GM23338 (cell line): ENCODE measurements at regions not wholly inside any gene's neighbourhood (a gene's known extent, or its start where the extent isn't known, plus 50 kb on each side); places are given as distances from the start of the nearest gene placed in this dataset.

ENCODE experiments used
- ATAC-seq: fragments of 200-7000 bp; cut with Tn5 transposase; 3 replicates; pipeline ENCODE4 v1.9.1; 2020
- DNase-seq: peaks from one replicate; pipeline ENCODE4 v3.0.0-alpha.2; 2015; ENCODE audit warnings: low spot score
- H2AFZ ChIP-seq: fragments of 200-600 bp; sonication (generic); 2 replicates; pipeline ENCODE4 v1.8.0; 2016; ENCODE audit warnings: antibody characterized with exemption, mild to moderate bottlenecking, moderate library complexity
- H3F3A ChIP-seq: fragments of 200-600 bp; sonication (generic); replicated peaks from 2 replicates; pipeline ENCODE4 v1.8.0; 2017; ENCODE audit warnings: antibody characterized with exemption, mixed run types, low read depth
- H3K27ac ChIP-seq: fragments of 200-600 bp; sonication (generic); 2 replicates; pipeline ENCODE4 v1.6.1; 2016; ENCODE audit warnings: low read depth
- H3K27me3 ChIP-seq: fragments of 200-600 bp; sonication (generic); 2 replicates; pipeline ENCODE4 v1.8.0; 2016; ENCODE audit warnings: mild to moderate bottlenecking, mixed run types, moderate library complexity; ENCODE audit not compliant: insufficient read depth
- H3K36me3 ChIP-seq: fragments of 200-600 bp; sonication (generic); 2 replicates; pipeline ENCODE4 v1.8.0; 2016; ENCODE audit warnings: mild to moderate bottlenecking; ENCODE audit not compliant: insufficient read depth
- H3K4me1 ChIP-seq: fragments of 200-600 bp; sonication (generic); 2 replicates; pipeline ENCODE4 v1.8.0; 2016; ENCODE audit warnings: mild to moderate bottlenecking, moderate library complexity; ENCODE audit not compliant: insufficient read depth
- H3K4me2 ChIP-seq: fragments of 200-600 bp; sonication (generic); 2 replicates; pipeline ENCODE4 v1.7.1; 2017; ENCODE audit warnings: mixed run types
- H3K4me3 ChIP-seq: fragments of 200-600 bp; sonication (generic); 2 replicates; pipeline ENCODE4 v1.6.1; 2016; ENCODE audit warnings: mixed run types
- H3K79me2 ChIP-seq: fragments of 200-600 bp; sonication (generic); replicated peaks from 2 replicates; pipeline ENCODE4 v1.8.0; 2017; ENCODE audit warnings: mild to moderate bottlenecking; ENCODE audit not compliant: insufficient read depth
- H3K9me2 ChIP-seq: fragments of 200-600 bp; sonication (generic); 2 replicates; pipeline ENCODE4 v1.8.0; 2017; ENCODE audit not compliant: insufficient read depth
- H4K20me1 ChIP-seq: fragments of 200-600 bp; sonication (generic); replicated peaks from 2 replicates; pipeline ENCODE4 v1.8.0; 2017; ENCODE audit warnings: mild to moderate bottlenecking; ENCODE audit not compliant: insufficient read depth
- H3K27ac Mint-ChIP-seq: 2 replicates; pipeline ENCODE4 v1.8.0; 2020; ENCODE audit warnings: inconsistent platforms, mild to moderate bottlenecking, moderate library complexity, mixed read lengths
- H3K27me3 Mint-ChIP-seq: 3 replicates; pipeline ENCODE4 v1.8.0; 2022; ENCODE audit warnings: low read depth, mild to moderate bottlenecking, moderate library complexity, mixed read lengths, inconsistent platforms; ENCODE audit not compliant: insufficient read depth, poor library complexity
- H3K36me3 Mint-ChIP-seq: 3 replicates; pipeline ENCODE4 v1.8.0; 2021; ENCODE audit warnings: low read depth, mild to moderate bottlenecking, inconsistent platforms, moderate library complexity, mixed read lengths
- H3K4me1 Mint-ChIP-seq: 3 replicates; pipeline ENCODE4 v1.8.0; 2020; ENCODE audit warnings: mild to moderate bottlenecking, inconsistent platforms, mixed read lengths
- H3K4me3 Mint-ChIP-seq: 3 replicates; pipeline ENCODE4 v1.8.0; 2021; ENCODE audit warnings: moderate library complexity, mild to moderate bottlenecking, inconsistent platforms, mixed read lengths
- H3K9me3 Mint-ChIP-seq: 3 replicates; pipeline ENCODE4 v1.8.0; 2020; ENCODE audit warnings: moderate library complexity, mild to moderate bottlenecking, inconsistent platforms, mixed read lengths
- CREB1 ChIP-seq: fragments of 250-450 bp; sonication (Bioruptor Pico); IDR thresholded peaks from 2 replicates; pipeline ENCODE4 v1.5.0; 2020; ENCODE audit warnings: low read depth, mild to moderate bottlenecking, moderate library complexity
- EZH2 ChIP-seq: fragments of 200-600 bp; sonication (generic); IDR thresholded peaks from one replicate; pipeline ENCODE4 v1.8.0; 2017; ENCODE audit warnings: antibody characterized with exemption, mild to moderate bottlenecking, low read depth; ENCODE audit not compliant: unreplicated experiment
- EZH2phosphoT487 ChIP-seq: fragments of 200-600 bp; sonication (generic); IDR thresholded peaks from one replicate; pipeline ENCODE4 v1.8.1; 2018; ENCODE audit warnings: antibody characterized with exemption; ENCODE audit not compliant: unreplicated experiment
- JUNB ChIP-seq: IDR thresholded peaks from one replicate; pipeline ENCODE4 v1.6.1; 2016; ENCODE audit warnings: antibody characterized with exemption; ENCODE audit not compliant: unreplicated experiment
- NANOG ChIP-seq: IDR thresholded peaks from 2 replicates; pipeline ENCODE4 v1.6.1; 2016; ENCODE audit warnings: antibody characterized with exemption, borderline replicate concordance
- POLR2AphosphoS5 ChIP-seq: IDR thresholded peaks from 2 replicates; pipeline ENCODE4 v1.6.1; 2016; ENCODE audit warnings: antibody characterized with exemption, low read depth
- STAT1 ChIP-seq: IDR thresholded peaks from one replicate; pipeline ENCODE4 v1.6.1; 2016; ENCODE audit warnings: antibody characterized with exemption; ENCODE audit not compliant: unreplicated experiment
- ZNF114 ChIP-seq: fragments of 250-450 bp; sonication (Bioruptor Pico); IDR thresholded peaks from 2 replicates; pipeline ENCODE4 v1.5.0; 2020; ENCODE audit warnings: mild to moderate bottlenecking, moderate library complexity
- ZNF331 ChIP-seq: fragments of 250-450 bp; sonication (Bioruptor Pico); IDR thresholded peaks from 2 replicates; pipeline ENCODE4 v1.5.0; 2020; ENCODE audit warnings: low read depth, mild to moderate bottlenecking, moderate library complexity
- TF ChIP-seq, protein P1 (sequence below): IDR thresholded peaks from one replicate; pipeline ENCODE4 v1.6.1; 2018; ENCODE audit warnings: antibody characterized with exemption; ENCODE audit not compliant: unreplicated experiment
- TF ChIP-seq, protein P2 (sequence below): fragments of 250-450 bp; sonication (Bioruptor Pico); IDR thresholded peaks from 2 replicates; pipeline ENCODE4 v1.5.0; 2020; ENCODE audit warnings: mild to moderate bottlenecking, moderate library complexity
- TF ChIP-seq, protein P3 (sequence below): IDR thresholded peaks from 2 replicates; pipeline ENCODE4 v1.6.1; 2016; ENCODE audit warnings: antibody characterized with exemption
- TF ChIP-seq, protein P4 (sequence below), 2 experiments: fragments of 200-600 bp in 1 of 2; sonication (generic) in 1 of 2; conservative IDR thresholded peaks; 2 replicates each; pipeline versions ENCODE4 v1.5.1 to v1.6.1; 2016 to 2017; ENCODE audit warnings: antibody characterized with exemption in 2 of 2, low read depth in 2 of 2, mild to moderate bottlenecking in 2 of 2, moderate library complexity in 1 of 2

DNA sequence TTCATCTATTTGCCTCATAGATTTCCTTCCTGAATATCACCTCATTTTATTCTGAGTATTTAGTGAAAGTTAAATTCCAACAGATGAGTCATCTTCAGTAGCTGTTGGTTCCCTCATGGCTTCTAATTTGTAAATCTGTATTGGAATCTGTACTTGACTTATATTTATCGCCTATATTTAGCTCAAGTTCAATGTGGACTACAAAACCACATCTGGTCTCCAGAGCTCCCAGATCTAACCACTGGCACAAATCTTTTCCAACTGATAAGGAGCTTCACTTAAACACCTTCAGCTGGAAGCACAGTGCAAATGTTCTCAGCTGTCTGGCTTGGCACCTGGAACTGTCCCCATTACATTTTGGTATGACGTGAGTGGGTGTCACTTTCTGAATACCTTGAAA is 82.8 kb upstream of the DSEL start:
- Histone ChIP-seq H3K27me3 (no peaks in the 10 kb centered on the region), H3K79me2 (no peaks in the 10 kb centered on the region), H3K4me3 (no peak overlapping the region), H3K4me2 (no peak overlapping the region), H2AFZ (no peak overlapping the region), H4K20me1 (no peaks in the 10 kb centered on the region), H3K4me1 (no peaks in the 10 kb centered on the region), H3K36me3 (no peaks in the 10 kb centered on the region), H3K9me2 (peaks cover 7% of the 10 kb centered on the region; the same call in 1 of the 2 replicates), H3F3A (no peaks in the 10 kb centered on the region), H3K27ac (no peak overlapping the region)
- H3K4me3 Mint-ChIP-seq = no peak overlapping the region
- H3K27ac Mint-ChIP-seq = no peak overlapping the region
- peaks cover 3% of the 10 kb centered on the region for H3K27me3 Mint-ChIP-seq
- H3K9me3 Mint-ChIP-seq = peaks cover 49% of the 10 kb centered on the region
- H3K36me3 Mint-ChIP-seq = peaks cover 48% of the 10 kb centered on the region
- no peak for DNase-seq
- TF ChIP-seq POLR2AphosphoS5 (no peak), CREB1 (CRISPR knock-in tag) (no peak), ZNF114 (CRISPR knock-in tag) (no peak), ZNF331 (CRISPR knock-in tag) (no peak), EZH2 (no peak), JUNB (no peak), NANOG (no peak), STAT1 (no peak), EZH2phosphoT487 (no peak)
- TF ChIP-seq, protein P1, sequence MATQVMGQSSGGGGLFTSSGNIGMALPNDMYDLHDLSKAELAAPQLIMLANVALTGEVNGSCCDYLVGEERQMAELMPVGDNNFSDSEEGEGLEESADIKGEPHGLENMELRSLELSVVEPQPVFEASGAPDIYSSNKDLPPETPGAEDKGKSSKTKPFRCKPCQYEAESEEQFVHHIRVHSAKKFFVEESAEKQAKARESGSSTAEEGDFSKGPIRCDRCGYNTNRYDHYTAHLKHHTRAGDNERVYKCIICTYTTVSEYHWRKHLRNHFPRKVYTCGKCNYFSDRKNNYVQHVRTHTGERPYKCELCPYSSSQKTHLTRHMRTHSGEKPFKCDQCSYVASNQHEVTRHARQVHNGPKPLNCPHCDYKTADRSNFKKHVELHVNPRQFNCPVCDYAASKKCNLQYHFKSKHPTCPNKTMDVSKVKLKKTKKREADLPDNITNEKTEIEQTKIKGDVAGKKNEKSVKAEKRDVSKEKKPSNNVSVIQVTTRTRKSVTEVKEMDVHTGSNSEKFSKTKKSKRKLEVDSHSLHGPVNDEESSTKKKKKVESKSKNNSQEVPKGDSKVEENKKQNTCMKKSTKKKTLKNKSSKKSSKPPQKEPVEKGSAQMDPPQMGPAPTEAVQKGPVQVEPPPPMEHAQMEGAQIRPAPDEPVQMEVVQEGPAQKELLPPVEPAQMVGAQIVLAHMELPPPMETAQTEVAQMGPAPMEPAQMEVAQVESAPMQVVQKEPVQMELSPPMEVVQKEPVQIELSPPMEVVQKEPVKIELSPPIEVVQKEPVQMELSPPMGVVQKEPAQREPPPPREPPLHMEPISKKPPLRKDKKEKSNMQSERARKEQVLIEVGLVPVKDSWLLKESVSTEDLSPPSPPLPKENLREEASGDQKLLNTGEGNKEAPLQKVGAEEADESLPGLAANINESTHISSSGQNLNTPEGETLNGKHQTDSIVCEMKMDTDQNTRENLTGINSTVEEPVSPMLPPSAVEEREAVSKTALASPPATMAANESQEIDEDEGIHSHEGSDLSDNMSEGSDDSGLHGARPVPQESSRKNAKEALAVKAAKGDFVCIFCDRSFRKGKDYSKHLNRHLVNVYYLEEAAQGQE = no peak
- TF ChIP-seq, protein P2, sequence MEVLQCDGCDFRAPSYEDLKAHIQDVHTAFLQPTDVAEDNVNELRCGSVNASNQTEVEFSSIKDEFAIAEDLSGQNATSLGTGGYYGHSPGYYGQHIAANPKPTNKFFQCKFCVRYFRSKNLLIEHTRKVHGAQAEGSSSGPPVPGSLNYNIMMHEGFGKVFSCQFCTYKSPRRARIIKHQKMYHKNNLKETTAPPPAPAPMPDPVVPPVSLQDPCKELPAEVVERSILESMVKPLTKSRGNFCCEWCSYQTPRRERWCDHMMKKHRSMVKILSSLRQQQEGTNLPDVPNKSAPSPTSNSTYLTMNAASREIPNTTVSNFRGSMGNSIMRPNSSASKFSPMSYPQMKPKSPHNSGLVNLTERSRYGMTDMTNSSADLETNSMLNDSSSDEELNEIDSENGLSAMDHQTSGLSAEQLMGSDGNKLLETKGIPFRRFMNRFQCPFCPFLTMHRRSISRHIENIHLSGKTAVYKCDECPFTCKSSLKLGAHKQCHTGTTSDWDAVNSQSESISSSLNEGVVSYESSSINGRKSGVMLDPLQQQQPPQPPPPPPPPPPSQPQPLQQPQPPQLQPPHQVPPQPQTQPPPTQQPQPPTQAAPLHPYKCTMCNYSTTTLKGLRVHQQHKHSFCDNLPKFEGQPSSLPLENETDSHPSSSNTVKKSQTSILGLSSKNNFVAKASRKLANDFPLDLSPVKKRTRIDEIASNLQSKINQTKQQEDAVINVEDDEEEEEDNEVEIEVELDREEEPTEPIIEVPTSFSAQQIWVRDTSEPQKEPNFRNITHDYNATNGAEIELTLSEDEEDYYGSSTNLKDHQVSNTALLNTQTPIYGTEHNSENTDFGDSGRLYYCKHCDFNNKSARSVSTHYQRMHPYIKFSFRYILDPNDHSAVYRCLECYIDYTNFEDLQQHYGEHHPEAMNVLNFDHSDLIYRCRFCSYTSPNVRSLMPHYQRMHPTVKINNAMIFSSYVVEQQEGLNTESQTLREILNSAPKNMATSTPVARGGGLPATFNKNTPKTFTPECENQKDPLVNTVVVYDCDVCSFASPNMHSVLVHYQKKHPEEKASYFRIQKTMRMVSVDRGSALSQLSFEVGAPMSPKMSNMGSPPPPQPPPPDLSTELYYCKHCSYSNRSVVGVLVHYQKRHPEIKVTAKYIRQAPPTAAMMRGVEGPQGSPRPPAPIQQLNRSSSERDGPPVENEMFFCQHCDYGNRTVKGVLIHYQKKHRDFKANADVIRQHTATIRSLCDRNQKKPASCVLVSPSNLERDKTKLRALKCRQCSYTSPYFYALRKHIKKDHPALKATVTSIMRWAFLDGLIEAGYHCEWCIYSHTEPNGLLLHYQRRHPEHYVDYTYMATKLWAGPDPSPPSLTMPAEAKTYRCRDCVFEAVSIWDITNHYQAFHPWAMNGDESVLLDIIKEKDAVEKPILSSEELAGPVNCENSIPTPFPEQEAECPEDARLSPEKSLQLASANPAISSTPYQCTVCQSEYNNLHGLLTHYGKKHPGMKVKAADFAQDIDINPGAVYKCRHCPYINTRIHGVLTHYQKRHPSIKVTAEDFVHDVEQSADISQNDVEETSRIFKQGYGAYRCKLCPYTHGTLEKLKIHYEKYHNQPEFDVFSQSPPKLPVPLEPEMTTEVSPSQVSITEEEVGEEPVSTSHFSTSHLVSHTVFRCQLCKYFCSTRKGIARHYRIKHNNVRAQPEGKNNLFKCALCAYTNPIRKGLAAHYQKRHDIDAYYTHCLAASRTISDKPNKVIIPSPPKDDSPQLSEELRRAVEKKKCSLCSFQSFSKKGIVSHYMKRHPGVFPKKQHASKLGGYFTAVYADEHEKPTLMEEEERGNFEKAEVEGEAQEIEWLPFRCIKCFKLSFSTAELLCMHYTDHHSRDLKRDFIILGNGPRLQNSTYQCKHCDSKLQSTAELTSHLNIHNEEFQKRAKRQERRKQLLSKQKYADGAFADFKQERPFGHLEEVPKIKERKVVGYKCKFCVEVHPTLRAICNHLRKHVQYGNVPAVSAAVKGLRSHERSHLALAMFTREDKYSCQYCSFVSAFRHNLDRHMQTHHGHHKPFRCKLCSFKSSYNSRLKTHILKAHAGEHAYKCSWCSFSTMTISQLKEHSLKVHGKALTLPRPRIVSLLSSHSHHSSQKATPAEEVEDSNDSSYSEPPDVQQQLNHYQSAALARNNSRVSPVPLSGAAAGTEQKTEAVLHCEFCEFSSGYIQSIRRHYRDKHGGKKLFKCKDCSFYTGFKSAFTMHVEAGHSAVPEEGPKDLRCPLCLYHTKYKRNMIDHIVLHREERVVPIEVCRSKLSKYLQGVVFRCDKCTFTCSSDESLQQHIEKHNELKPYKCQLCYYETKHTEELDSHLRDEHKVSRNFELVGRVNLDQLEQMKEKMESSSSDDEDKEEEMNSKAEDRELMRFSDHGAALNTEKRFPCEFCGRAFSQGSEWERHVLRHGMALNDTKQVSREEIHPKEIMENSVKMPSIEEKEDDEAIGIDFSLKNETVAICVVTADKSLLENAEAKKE (CRISPR knock-in tag) = no peak
- TF ChIP-seq, protein P3, sequence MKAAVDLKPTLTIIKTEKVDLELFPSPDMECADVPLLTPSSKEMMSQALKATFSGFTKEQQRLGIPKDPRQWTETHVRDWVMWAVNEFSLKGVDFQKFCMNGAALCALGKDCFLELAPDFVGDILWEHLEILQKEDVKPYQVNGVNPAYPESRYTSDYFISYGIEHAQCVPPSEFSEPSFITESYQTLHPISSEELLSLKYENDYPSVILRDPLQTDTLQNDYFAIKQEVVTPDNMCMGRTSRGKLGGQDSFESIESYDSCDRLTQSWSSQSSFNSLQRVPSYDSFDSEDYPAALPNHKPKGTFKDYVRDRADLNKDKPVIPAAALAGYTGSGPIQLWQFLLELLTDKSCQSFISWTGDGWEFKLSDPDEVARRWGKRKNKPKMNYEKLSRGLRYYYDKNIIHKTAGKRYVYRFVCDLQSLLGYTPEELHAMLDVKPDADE = no peak
- TF ChIP-seq, protein P4, sequence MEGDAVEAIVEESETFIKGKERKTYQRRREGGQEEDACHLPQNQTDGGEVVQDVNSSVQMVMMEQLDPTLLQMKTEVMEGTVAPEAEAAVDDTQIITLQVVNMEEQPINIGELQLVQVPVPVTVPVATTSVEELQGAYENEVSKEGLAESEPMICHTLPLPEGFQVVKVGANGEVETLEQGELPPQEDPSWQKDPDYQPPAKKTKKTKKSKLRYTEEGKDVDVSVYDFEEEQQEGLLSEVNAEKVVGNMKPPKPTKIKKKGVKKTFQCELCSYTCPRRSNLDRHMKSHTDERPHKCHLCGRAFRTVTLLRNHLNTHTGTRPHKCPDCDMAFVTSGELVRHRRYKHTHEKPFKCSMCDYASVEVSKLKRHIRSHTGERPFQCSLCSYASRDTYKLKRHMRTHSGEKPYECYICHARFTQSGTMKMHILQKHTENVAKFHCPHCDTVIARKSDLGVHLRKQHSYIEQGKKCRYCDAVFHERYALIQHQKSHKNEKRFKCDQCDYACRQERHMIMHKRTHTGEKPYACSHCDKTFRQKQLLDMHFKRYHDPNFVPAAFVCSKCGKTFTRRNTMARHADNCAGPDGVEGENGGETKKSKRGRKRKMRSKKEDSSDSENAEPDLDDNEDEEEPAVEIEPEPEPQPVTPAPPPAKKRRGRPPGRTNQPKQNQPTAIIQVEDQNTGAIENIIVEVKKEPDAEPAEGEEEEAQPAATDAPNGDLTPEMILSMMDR (conservative IDR thresholded peaks at IDR 0.05; ENCODE audit: low read depth in 2 of 2) = no peak
- no peak for ATAC-seq
- H3K4me1 Mint-ChIP-seq = peaks cover 4% of the 10 kb centered on the region; the same call in 2 of the 3 replicates
